Stimulated activated CD4-positive, alpha-beta T cell treated with anti-CD3 and anti-CD28 coated beads, TNF-alpha, amount 100 ng/mL, for 48 hours (primary cell): ENCODE measurements at regions not wholly inside any gene's neighbourhood (a gene's known extent, or its start where the extent isn't known, plus 50 kb on each side); places are given as distances from the start of the nearest gene placed in this dataset.
A peak's percentile ranks its signal among the peaks of the same experiment; 100 is the strongest.
"Not testable (repeated sequence)": the region's sequence is repeated elsewhere in the genome, so short reads cannot be mapped to it uniquely, and the experiment has no call there.

Source experiments
- DNase-seq, 3 donors: peaks; one replicate each; pipeline ENCODE4 v3.0.0-alpha.2; 2020; ENCODE audit warnings: low read depth in 3 of 3

DNA sequence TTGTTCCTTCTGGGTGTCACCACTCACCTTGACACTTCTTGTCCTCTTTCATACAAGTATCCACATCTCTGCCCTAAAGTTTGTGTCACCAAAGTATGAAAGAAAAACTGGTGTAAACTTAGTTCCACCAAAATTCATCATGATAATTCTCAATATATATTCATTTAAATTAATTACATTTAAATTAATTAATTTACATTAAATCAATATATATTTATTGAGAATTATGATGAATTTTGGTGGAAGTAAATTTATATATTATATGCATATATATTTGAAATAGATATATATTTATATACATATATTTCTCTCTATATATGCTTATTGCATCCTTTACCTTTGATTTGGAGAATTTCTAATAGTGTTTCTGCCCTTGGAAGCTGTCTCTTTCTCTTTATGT, 828.3 kb downstream of the PDCD6IP start:
- DNase-seq, result no peak

DNA sequence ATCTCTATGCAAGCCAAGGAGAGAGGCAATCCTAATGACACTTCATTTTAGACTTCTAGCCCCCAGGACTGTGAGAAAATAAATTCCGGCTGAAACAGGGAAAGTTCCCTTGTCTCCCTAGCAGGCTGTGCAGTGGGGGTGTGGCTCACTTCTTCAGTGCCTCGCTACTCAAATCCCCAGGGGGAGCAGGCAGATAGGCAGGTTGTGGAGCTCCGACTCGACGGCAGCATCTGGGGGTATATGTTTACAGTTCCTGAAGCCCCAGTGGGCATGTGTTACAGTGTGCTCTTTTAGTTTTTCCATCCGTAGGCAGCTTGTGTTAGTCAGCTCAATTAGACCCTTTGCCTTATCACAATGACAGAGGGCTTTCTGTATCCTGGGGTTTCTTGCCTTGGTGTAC, 836.5 kb downstream of the PDCD6IP start:
- DNase-seq, result no peak

DNA sequence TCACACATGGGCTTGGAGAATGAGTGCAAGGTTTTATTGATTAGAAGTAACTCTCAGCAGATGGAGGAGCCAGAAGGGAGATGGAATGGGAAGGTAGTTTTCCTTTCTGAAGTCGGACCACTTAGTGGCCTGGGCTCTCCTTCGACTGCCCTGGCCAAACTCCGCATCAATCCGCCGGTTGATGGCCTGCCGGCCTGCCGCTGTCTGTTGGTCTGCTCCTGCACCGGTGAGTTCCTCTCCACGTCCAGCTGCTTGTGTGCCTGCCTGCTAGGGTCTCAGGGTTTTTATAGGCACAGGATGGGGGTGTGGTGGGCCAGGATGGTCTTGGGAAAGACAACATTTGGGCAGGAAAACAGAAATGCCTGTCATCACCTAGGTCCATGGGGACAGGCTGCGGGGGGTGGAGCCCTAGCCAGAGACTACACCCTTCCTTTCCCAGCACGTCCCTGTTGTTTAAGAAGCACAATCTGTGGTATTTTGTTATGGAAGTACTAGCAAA, 837.0 kb downstream of the PDCD6IP start:
- DNase-seq, result no peak

DNA sequence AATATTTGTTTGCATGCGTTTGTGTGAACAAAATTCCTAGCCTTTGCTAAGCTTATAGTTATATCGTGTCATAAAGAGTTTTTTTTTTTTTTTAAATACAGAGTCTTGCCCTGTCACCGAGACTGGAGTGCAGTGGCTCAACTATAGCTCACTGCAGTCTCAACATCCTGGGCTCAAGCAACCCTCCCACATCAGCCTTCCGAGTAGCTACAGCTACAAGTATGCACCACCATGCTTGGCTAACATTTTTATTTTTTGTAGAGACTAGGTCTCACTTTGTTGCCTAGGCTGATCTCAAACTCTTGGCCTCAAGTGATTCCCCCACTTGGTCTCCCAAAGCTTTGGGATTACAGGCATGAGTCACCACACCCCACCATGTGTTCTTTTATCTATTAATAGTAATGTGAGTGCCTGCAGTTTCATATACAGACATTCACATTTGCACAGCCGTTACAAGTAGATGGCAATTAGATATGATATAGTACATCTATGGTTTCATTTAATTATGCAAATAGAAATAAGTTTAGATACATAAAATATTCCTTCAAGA, 848.6 kb downstream of the PDCD6IP start:
- no peak for DNase-seq

DNA sequence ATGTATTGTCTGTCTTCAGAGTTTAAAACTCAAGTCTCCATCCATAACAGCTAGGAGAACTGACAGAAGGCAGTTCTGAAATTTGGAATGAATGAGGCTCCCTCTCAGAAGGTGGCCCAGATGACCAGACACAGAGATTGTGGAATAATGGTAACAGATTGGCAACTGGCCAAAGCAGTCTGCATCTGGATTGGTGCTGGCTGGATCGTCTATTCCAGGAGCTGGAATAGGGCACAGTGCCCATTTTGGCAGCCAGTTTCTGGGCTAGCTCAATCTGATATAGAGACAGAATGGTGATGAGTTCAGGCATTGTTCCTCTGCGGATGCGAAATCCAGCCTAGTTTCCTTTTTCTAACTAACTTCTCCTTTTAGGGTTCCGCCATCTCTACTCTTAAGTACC, 851.7 kb downstream of the PDCD6IP start:
- no peak for DNase-seq

DNA sequence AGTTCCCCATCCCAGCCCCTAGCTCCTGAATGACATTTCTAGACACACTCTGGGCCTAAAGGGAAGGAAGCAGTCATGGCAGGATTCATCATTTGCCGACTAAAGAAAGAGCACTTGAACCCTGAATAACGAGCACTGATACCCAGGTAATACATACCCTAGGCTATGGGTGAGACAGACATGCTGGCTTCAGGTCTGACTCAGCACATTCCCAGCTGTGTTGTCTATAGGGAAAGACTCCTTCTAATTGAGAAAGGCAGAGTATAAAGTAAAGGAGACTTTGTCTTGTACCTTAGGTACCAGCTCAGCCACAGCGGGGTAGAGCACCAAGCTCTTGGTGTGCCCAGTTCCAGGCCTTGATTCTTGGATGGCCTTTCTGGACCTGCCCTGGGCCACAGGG, 870.5 kb downstream of the PDCD6IP start:
- no peak for DNase-seq

DNA sequence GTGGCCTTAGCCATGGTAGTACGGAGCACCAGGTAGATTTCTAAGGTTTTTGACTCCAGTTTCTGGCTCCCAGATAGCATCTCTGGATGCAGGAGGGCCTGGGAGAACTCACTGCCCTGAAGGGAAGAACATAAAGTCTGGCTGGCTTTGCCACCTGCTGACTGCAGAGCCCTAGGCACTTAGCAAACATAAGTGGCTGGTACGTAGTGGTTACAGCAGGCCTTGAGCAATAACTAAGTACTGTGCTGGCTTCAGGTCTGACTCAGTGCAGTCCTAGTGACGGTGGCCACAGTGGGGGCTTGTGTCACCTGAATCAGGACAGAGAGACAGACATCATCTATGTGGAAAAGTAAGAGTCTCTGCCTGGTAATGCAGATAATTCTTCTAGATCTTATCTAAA, 871.1 kb downstream of the PDCD6IP start:
- no peak for DNase-seq

DNA sequence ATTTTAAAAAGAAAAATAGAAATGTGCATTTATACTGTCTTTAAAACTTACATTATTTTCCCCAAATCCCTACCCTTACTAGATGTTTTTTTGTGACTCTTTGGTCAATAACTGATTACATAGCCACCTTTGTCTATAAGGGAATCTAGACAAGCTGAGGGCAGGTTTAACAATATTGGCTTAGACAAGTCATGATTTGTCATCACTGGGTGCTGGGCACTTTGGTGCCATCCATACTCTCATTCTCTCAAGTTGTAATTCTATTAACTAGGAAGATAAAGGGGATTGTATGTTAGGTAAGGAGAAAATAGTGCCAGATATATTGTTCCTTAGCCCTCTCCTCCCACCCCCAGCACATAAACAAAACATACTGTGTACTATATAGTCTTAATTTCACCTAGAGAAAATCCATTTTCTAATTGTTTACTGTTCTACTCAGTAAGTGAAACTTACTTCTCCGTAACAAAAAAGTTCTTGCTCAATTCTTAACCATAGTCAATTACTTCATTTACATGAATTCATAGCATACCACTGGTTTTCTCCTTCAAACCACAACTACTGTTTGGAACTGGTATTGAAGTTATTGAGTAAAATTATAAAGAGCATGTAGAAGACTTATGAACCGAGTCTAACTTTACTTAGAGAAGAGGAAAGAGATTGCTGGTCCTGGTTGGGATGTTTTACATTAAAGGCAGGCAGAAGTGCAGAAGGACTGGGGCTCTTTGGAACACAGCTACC, 877.1 kb downstream of the PDCD6IP start:
- DNase-seq, result no peak

DNA sequence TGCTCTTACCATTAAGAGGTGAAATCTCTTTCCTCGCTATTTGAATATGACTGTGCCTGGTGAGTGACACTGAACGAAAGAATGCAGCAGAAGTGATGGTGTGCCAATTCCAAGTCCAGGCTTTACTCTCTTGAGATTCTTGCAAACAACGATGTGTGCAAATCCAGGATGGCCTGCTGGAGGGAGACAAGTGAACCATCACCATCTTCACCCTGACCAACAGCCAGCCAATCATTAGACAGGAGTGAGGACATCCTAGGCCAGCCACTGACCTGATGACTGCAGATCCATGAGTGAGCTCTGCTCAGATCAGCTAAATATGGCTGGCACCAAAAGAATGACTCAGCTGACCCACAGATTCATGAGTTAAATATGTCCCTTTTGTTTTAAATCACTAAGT, 878.0 kb downstream of the PDCD6IP start:
- no peak for DNase-seq

DNA sequence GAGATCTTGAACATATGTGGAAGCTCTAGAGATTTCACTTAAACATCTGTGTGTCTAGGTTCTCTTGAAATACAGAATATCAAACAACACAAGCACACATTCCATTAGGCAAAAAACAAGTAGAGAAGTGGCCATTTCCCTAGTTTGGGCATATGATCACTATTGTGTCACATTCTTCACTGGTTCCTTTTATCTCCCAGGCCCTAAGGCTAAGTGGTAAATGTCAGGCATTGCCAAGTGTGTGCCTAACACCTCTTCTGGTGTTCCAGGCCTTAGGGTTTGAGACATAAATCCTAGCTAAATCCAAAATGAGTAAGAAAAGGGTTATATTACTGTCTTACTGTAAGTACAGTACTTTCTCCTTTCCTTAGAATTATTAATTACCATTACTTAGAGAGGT, 880.1 kb downstream of the PDCD6IP start:
- no peak for DNase-seq

DNA sequence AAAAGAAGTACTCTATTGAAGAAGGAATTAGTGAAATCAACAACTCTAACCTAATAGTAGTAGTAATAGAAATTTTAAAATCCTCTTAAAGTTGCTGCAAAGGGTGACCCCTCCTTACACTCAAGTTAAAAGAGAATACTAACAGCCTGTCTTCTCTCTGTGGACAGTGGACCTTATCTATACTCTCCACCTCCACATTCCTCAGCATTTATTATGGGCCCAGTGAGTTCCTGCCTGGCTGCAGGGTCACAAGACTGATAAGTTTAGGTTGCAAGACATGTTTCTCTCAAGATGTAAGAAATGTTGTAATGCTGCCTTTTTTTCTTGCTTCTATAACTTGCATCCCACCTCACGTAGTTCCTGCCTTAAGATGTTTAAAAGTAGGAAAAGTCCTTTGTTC, 880.6 kb downstream of the PDCD6IP start:
- DNase-seq, result not testable (repeated sequence)

DNA sequence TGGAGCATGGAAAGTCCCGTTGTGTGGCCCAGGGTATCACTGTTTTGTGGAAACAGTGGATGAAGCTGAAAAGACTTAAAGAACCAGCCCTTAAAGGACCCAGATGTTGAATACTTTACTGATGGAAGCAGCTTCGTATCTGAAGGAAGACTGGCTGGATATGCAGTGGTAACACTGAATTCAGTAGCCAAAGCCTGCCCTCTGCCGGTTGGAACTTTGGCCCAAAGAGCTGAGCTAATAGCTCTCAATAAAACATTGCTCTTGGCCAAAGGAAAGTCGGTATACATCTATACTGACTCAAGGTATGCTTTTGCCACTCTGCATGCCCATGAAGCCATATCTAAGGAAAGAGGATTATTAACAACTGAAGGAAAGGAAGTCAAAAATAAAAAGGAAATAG, 885.4 kb downstream of the PDCD6IP start:
- peak; percentile 3 to 8 (median 6) for DNase-seq

DNA sequence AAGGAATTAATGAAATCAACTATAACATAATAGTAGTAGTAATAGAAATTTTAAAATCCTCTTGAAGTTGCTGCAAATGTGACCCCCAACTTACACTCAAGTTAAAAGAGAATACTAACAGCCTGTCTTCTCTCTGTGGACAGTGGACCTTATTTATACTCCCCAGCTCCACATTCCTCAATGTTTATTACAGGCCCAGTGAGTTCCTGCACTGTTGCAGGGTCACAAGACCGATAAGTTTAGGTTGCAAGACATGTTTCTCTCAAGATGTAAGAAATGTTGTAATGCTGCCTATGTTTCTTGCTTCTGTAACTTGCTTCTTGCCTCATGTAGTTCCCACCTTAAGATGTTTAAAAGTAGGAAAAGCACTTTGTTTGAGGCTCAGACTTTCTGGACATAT, 888.1 kb downstream of the PDCD6IP start:
- DNase-seq, result no peak

DNA sequence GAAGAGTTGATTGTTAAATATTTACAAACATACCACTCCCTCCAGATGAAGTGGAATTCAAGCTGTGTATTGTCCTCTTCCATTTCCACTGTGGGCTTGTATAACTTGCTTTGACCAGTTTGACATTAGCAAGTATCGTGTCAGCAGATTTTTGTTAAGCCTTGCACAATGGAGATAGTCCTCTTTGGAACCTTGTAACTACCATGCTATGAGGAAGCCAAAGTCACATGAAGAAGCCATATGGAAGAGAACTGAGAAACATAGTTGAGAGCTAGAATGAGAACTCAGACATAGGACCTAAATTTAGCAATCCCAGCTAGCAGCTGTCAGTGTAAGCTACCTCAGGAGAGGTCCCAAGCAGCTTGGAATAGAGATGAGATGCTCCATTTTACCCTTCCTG, 889.2 kb downstream of the PDCD6IP start:
- DNase-seq, result no peak

DNA sequence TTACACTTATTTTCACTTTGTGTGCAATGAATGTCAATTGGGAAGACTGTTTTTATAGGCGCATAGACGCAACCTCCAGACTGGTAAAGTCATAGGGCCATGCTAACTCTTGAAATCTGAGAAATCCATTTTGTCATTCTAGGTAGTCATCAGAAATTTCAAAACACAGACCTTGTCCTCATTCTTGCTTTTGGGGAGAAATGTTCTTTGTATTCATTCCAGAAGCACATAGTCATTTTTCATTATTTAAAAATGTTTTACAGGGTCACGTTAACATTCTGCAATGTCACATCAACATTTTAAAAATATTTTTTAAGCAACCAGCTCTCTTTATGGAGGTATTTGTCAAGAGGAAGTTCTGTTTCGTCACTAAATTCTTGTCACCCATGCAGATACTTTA, 898.4 kb downstream of the PDCD6IP start:
- DNase-seq, result no peak

DNA sequence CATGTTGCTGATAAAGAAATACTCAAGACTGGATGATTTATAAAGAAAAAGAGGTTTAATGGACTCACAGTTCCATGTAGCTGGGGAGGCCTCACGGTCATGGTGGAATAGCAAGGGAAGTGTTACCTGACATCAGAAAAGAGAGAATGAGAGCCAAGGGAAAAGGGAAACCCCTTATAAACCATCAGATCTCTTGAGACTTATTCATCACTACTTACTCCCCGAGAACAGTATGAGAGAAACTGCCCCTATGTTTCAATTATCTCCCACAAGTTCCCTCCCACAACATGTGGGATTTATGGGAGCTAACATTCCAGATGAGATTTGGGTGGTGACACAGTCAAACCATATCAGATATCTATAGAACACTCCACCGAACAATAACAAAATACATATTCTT, 904.6 kb downstream of the PDCD6IP start:
- no peak for DNase-seq

DNA sequence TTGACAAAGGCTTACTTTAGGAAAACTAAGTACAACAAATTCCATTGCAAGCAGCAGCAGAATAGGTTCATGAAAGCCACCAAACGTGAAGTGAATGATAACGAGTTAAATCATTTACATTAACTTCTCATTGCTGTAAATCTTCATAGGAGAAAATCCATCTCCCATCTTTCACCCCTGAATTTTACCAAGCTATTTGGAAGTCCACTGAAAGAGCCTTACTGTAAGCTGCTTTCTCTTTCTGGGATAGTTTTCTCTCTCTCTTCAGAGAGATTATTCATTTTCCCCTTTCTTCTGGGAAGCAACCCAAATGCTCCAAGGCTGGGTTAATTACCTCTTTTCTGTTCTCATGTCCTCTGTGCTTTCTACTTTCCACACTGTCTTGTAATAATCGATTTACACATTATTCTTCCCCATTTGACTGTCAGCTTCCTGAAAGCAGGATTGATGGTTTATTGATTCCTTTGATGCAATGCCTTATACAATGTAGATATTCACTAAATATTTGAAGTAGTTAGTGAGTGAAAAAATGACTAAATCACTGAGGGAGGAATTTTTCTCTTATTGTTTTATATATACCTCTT, 914.3 kb upstream of the ARPP21 start:
- no peak for DNase-seq

DNA sequence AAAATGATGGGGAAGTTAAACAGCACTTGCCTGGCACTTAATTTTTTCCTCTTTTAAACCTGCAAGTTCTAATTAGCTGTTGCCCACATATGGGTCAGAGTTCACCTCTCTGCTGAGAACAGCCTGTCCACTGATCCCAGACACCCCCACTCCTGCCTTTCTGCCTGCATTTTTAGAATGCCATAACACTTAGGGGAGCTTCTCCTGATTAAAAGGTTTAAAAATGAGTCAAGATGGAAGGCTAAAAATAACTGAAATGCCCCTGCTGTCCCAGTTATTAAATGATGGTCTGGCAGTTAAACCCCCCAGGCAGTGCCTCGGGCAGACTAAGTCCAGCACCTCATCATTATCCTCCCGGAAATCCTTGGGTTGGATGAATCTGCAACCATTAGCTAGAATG, 913.6 kb upstream of the ARPP21 start:
- DNase-seq, result no peak

DNA sequence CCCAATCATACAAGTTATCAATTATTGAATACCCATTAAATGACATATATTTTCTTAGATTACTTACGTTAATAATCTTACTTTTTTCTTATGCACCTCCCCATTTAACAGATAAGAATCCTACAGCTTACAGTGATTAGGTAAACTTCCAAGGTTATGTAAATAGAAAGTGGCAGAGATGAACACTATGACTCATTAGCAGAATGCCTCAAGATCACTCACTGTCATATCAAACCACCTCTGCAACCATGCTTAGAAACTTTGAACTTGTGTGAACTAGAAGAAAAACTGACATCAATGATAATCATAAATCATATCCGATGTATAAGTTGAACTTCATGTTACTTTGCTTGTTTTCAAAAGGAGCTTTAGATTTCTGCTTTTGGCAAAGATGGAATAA, 911.6 kb upstream of the ARPP21 start:
- no peak for DNase-seq

DNA sequence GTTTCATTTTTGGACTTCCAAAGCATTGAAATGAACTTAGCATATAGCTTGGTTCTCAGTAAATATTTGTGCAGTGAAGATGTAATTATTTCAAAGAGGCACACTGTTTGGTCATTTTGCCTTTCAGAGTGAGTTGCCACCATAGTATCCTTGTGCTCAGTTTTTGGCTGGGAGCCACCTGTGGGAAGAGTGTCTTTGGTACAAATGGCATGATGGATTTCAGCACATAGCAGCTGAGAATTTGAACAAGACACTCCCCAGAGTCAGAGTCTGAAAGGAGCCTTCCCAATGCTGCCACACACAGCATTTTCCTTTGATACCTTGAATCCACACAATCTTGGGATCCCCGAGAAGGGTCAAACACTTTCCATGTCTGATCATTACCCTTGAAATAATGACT, 897.2 kb upstream of the ARPP21 start:
- no peak for DNase-seq

DNA sequence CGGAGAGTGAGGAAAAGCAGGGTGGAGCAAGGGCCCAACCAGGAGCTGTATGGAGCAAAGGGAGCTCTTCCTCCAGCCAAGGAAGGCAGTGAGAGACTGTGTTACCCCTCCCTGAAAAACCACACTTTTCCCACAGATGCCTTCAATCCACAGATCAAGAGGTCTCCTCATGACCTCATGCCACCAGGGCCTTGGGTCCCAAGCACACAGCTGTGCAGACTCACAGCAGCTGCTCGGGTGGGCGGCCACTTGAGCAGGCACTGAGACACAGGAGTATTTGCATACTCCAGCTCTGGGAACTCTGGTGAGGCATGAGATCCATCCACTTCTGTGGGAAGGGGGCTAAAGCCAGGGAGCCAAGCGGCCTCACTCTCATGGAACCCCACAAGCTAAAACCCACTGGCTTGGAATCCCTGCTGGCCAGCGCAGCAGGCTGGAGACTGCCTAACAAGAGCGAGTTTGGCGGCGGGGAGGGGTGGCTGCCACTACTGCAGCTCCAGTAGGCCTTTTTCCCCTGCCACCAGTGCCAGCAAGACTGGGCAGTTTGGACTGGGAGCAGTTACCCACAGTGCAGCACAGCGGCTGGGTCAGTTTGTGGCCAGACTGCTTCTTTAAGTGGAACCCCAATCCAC, 880.6 kb upstream of the ARPP21 start:
- no peak for DNase-seq

DNA sequence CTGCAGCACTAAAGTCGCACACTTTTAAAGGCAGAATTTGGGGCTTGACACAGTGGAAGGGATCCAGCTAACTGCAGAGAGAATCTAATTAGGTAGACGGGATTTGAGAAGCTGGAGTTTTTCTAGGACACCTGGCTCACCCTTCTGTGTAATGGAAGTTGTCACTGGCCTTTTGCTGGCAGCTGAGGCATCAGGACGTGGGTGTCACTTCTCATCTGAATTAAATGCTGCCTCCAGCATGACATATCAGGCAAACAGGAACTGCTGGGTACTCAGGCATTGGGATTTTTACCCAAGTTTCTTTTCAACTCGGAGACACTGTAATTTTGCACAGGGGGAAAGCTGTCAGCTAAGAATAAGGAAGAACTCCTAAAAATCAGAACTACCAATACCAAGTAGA, 861.9 kb upstream of the ARPP21 start:
- DNase-seq, result no peak

DNA sequence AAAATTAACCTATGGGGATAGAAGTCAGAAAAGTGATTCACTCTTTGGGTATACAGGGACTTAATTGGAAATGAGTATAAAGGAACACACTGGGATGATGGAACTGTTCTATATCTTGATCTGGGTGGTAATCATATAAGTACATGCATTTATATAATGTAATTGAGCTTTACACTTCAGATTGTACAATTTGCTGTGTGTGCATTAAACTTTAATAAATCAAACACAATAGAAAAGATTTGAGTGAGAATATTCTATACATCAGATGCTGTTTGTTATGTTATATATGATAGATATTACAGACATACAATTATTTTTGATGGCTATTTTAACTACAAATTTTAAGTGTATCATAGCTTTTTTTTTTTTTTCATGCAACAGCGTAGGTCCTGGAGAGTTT, 860.2 kb upstream of the ARPP21 start:
- DNase-seq, result no peak
